ENCODE measurements at regions not wholly inside any gene's neighbourhood (a gene's known extent, or its start where the extent isn't known, plus 50 kb on each side); places are given as distances from the start of the nearest gene placed in this dataset.

- TF ChIP-seq POLR2A (IDR thresholded peaks at IDR 0.05) (no peak), CTCF (IDR thresholded peaks at IDR 0.05) (no peak)
These were observed 248.4 kb upstream of the TSHZ3 start for GRCh38 chr19:31597616-31598015.
